ENCODE measurements at regions not wholly inside any gene's neighbourhood (a gene's known extent, or its start where the extent isn't known, plus 50 kb on each side); places are given as distances from the start of the nearest gene placed in this dataset.

DNA sequence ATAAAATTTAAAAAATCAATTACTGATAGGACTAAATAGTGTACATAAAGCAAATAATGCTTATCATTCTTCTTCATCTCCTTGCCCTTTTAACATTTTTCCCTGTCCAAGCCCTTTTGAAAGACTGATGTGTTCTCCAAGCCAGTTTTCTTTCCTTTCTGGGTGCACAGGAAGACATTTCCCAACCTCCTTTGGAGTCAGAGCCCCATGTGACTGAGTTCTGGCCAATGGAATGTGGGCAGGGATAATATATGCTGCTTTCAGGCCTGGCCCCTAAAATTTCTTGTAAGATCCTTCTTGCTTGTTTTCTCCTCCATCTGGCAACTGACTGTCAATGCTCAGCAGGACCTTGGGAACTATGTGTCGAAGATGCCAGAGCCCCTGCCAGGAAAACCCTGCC is 197.5 kb downstream of the EMX2 start:
- no peak overlapping the region for H3K27ac ChIP-seq
- 96 to 100% (median 100%) methylated on average over 1 of the region's 1 CpG for WGBS, 3 donors
- DNase-seq = no peak
- no peaks in the 10 kb centered on the region for H3K4me1 ChIP-seq (ENCODE audit: insufficient read depth)
- H3K9me3 ChIP-seq = no peaks in the 10 kb centered on the region
- intact Hi-C loops (cut with DNase I) = loop anchor here in 1 of 4 donors (10.0 kb wide), 1 partner anchor 195 kb away; the partner anchor contains the start of gene EMX2
- H3K27me3 ChIP-seq = no peaks in the 10 kb centered on the region
- no peaks in the 10 kb centered on the region for H3K36me3 ChIP-seq
- no peak overlapping the region for H3K4me3 ChIP-seq
- TF ChIP-seq POLR2A (IDR thresholded peaks at IDR 0.05) = no peak
- TF ChIP-seq, protein P1, sequence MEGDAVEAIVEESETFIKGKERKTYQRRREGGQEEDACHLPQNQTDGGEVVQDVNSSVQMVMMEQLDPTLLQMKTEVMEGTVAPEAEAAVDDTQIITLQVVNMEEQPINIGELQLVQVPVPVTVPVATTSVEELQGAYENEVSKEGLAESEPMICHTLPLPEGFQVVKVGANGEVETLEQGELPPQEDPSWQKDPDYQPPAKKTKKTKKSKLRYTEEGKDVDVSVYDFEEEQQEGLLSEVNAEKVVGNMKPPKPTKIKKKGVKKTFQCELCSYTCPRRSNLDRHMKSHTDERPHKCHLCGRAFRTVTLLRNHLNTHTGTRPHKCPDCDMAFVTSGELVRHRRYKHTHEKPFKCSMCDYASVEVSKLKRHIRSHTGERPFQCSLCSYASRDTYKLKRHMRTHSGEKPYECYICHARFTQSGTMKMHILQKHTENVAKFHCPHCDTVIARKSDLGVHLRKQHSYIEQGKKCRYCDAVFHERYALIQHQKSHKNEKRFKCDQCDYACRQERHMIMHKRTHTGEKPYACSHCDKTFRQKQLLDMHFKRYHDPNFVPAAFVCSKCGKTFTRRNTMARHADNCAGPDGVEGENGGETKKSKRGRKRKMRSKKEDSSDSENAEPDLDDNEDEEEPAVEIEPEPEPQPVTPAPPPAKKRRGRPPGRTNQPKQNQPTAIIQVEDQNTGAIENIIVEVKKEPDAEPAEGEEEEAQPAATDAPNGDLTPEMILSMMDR (IDR thresholded peaks at IDR 0.05) = no peak

DNA sequence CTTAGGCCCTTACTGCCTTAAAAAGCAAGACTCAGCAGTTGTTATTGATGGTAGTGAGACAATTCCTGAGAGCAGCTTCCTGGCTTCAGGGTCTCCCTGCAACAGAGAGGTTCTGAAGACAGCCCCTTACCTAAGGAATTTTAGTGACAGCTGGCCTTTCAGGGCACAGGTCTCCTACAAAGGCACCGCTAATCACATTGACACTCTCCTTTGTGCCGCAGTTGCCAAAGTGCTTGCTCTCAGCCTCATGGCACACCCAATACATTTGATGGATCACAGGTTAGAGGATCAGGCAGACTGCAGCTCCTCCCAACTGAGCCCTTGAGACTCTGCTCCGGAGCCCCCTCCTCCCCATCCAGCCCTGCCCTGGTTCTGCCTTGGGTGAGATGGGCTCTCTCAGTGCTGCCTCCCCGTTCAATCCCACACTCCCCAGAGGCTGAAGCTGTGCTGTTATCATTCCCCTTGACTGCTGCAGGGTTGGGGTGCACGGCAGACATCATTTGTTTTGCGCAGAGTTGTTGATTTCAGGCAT is 198.2 kb downstream of the EMX2 start:
- no peaks in the 10 kb centered on the region for H3K36me3 ChIP-seq
- DNase-seq = no peak
- TF ChIP-seq EP300 (IDR thresholded peaks at IDR 0.05) = no peak
- intact Hi-C loops (cut with DNase I) = loop anchor here in 1 of 4 donors (10.0 kb wide), 1 partner anchor 196 kb away; the partner anchor contains the start of gene EMX2
- WGBS, 3 donors = 71 to 77% (median 75%) methylated on average over 6 of the region's 6 CpGs
- no peaks in the 10 kb centered on the region for H3K9me3 ChIP-seq
- no peak overlapping the region for H3K27ac ChIP-seq
- no peaks in the 10 kb centered on the region for H3K4me1 ChIP-seq (ENCODE audit: insufficient read depth)
- H3K4me3 ChIP-seq = no peak overlapping the region
- H3K27me3 ChIP-seq = no peaks in the 10 kb centered on the region

DNA sequence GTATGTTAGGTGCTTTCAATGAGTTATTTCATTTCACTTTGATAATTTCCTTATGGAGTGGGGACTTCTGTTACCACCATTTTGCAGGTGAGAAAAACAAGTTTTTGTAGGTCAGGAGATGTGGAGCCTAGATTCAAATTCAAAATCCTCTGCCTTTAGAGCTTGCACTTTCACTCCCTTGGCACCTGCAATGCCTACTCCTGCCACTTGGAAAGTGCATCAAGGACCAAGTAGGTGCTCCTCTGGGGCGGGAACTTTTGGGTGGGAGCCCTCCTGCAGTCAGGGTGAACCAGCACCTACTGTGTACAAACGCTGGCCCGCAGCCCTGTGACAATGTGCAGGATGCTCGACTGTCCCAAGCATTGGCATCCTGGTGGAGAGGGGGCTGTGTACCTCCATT is 199.0 kb downstream of the EMX2 start:
- intact Hi-C loops (cut with DNase I) = loop anchor here in 1 of 4 donors (10.0 kb wide), 1 partner anchor 197 kb away; the partner anchor contains the start of gene EMX2
- 85 to 91% (median 86%) methylated on average over 4 of the region's 4 CpGs for WGBS, 3 donors
- H3K36me3 ChIP-seq = no peaks in the 10 kb centered on the region
- H3K4me3 ChIP-seq = no peak overlapping the region
- no peak overlapping the region for H3K27ac ChIP-seq
- no peaks in the 10 kb centered on the region for H3K9me3 ChIP-seq
- H3K27me3 ChIP-seq = no peaks in the 10 kb centered on the region
- no peaks in the 10 kb centered on the region for H3K4me1 ChIP-seq (ENCODE audit: insufficient read depth)
- TF ChIP-seq EP300 (IDR thresholded peaks at IDR 0.05) (no peak), POLR2A (IDR thresholded peaks at IDR 0.05) (no peak)
- TF ChIP-seq, protein P1 (IDR thresholded peaks at IDR 0.05) = no peak
- DNase-seq = no peak

DNA sequence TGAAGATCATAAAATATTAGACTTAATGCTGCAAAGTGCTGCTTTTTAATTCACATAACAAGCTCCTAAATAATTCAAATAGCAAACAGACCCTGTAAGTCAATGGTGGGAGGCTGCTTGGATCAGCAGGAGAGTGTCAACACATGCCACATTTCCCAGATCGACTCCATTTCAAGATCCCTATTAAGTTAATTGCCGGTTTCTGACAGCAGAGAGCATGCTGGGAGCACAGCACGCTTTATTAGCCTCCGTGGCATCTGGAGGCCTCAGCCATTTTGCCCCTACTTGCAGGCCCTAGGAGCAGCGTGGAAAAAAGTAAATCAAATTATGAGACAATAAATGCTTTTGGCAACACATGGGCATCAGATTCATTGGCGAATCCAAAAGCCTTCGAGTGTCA is 201.0 kb downstream of the EMX2 start:
- Histone ChIP-seq H3K27me3 (no peaks in the 10 kb centered on the region), H3K4me1 (ENCODE audit: insufficient read depth) (no peaks in the 10 kb centered on the region), H3K9me3 (no peaks in the 10 kb centered on the region), H3K27ac (no peak overlapping the region), H3K36me3 (no peaks in the 10 kb centered on the region), H3K4me3 (no peak overlapping the region)
- 83 to 92% (median 91%) methylated on average over 7 of the region's 7 CpGs for WGBS, 3 donors
- intact Hi-C loops (cut with DNase I) = loop anchor here in 1 of 4 donors (10.0 kb wide), 1 partner anchor 199 kb away; the partner anchor contains the start of gene EMX2
- DNase-seq = no peak
- TF ChIP-seq POLR2A (IDR thresholded peaks at IDR 0.05) (no peak), EP300 (IDR thresholded peaks at IDR 0.05) (no peak)
- TF ChIP-seq, protein P1 (IDR thresholded peaks at IDR 0.05) = no peak

DNA sequence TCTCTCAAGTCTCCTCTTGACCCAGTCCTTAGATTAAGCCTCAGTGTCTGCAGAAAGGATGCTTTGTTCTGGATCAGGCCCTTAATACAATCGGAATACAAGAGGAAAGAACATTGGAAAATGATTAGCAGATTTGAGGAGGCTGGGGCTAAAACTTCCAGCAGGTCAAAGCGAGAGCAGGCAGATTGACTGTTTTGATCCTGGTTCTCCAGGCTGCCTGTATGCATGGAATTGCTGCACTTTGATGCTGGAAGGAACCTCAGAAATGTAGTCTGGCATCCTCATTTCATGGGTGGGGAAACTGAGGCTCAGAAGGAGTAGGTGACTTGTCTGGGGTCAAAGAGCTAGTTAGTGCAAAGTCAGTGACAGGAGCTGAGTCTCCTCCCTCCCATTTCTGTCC is 202.8 kb downstream of the EMX2 start:
- intact Hi-C loops (cut with DNase I) = loop anchor here in 1 of 4 donors (10.0 kb wide), 1 partner anchor 200 kb away; the partner anchor contains the start of gene EMX2
- H3K4me1 ChIP-seq (ENCODE audit: insufficient read depth) = no peaks in the 10 kb centered on the region

More for the DNA sequence above, 202.8 kb downstream of the EMX2 start:
- DNase-seq = no peak
- Histone ChIP-seq H3K27me3 (no peaks in the 10 kb centered on the region), H3K36me3 (no peaks in the 10 kb centered on the region), H3K27ac (no peak overlapping the region), H3K4me3 (no peak overlapping the region), H3K9me3 (no peaks in the 10 kb centered on the region)
- TF ChIP-seq EP300 (IDR thresholded peaks at IDR 0.05) (no peak), POLR2A (IDR thresholded peaks at IDR 0.05) (no peak)
- TF ChIP-seq, protein P1 (IDR thresholded peaks at IDR 0.05) = no peak
- WGBS, 3 donors = 66 to 71% (median 69%) methylated on average over 2 of the region's 2 CpGs
